ENCODE measurements at regions not wholly inside any gene's neighbourhood (a gene's known extent, or its start where the extent isn't known, plus 50 kb on each side); places are given as distances from the start of the nearest gene placed in this dataset.

DNA sequence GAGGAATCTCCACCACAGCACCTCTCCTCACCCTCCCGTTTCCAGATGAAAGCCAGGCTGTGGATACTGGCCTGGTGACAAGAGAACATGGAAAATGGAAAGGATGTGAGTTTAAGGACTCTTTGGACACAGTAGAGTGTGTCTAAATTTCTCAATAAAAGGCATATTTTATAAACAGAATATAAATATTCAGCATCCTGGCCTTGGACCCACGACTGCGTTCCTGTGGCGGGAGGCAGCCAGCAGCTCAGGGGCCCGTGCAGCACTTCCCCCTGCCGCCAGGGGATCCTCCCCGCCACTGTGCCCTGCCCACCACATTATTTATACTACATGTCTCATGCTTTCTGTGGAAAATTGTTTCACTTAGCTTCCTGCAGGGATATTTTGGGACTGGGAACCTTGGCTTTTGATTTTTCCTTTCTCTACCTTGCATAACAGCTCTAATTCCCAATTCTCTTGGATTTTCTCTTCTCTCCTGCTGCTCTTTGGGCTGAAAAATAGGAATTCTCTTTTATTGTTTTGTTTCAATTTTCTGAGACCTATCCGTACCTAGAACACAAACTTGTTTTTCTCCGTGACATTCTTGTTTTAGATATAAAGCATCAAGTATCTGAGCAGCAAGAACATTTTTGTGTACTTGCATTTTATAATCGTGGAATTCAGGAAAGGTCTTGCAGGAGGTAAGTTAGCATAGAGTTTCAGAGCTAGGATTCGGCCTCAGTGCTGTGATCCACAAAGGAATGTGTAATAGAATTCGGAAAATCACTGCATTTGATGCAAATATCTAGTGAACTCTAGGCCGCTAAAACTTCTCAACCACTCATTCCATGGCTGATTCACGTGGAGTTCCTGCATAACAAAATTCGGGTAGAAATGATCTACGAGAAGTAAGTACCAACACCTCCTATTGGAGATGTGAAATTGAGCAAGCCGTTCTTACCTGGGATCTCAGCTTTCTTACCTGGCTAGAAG is 107.7 kb upstream of the SPATA13 start:
- no peak for DNase-seq

DNA sequence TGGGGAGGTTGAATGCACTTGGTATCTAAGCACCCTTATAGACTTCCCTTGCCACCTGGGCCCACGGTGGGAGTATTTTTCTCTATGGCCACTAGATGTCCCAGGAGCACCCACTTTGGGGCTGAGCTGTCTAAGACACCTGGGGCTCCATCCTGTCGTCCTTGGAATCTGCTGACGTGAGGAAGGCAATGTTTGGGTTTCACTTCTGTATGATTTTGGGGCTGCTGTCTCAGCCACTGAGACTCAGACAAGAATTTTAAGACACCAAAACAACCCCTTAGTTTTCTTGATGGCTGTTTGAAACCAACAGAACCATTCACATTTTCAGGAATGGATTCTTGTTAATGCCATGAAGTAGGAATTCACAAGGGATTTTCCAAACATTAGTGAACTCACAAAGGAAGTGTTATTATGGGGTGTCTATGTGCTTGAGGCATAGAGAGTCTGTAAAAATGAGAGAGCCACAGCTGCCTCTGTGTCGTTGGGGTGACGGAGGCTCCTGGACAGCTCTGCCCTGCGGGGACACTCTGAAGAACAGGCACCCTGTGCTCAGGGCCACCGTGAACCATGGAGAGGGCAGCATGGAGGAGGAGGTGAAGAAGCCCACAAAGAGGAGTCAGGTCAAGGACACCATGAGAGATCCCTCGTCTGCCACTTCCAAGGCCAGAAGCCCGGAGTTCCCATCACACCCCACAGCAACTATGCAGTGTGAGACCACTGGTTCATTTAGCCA is 106.8 kb upstream of the SPATA13 start:
- DNase-seq, result peak; percentile 78

DNA sequence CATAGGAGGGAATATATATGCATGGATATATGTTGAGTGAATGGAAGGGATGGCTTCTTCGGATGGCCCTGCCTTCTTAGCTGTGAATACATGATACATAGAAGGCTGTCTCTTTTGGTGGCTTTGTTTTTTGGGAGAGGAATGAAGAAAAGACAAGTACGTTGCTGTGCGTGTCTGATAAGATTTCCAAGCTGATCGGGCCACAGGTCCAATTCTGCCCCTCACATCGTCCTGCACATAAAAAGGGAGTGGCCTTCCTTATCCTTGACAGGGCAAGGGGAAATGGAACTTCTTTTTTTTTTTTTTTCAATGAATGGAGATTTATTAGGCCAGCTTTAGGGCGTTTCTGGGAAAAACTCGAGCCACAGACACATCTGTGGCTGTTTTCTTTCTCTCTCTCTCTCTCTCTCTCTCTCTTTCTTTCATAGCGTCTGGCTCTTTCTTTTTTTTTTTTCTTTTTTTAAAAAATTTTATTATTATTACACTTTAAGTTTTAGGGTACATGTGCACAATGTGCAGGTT is 103.8 kb upstream of the SPATA13 start:
- DNase-seq, result peak; percentile 75

DNA sequence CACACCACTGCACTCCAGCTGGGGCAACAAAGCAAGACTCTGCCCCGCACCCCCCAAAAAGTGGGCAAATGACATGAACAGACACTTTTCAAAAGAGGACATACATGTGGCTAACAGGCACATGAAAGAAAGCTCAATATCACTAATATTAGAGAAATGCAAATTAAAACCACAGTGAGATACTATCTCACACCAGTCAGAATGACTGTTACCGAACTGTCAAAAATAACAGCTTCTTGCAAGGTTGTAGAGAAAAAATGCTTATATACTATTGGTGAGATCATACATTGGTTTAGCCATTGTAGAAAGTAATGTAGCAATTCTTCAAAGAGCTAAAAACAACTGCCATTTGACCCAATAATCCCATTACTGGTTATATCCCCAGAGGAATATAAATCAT is 99.5 kb upstream of the SPATA13 start:
- no peak for DNase-seq

DNA sequence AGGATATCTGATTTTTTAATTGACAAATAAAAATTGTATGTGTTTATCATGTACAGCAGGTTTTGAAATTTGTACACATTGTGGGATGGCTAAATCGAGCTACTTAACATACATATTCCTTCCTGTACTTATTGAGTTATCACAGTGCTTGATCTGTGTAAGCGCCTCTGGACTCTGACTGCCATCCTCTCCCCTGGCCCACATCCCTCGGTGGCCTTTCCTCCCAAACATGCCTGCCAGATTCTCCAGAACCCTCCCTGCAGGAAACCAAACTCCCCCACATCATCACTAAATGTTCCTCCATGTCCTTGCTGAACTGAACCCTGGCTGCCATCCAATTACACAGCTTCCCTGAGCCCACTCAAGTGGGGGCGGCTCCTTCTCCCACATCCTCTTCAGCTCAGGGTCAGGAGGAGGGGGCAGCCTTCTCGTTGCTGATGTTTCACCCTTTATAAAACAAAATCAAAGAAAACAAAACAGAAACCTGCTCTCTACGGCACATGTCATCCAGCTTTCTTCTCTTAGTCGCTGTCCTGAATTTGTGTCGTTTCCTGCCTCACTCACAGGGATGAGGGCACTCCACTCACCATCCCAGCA is 97.1 kb upstream of the SPATA13 start:
- no peak for DNase-seq

DNA sequence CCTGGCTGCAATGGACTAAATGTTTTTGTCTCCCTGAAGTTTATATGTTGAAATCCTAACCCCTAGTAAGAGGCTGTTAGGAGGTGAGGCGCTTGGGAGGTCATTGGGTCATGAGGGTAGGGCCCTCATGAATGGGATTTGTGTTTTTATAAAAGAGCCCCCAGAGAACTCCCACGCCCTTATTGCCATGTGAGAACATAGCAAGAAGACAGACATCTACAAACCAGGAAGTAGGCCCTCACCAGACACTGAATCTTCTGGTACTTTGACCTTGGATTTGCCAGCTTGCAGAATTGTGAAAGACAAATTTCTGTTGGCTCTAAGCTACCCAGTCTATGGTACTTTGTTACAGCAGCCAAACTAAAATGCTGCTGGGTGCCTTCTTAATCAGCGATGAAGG is 96.1 kb upstream of the SPATA13 start:
- no peak for DNase-seq

DNA sequence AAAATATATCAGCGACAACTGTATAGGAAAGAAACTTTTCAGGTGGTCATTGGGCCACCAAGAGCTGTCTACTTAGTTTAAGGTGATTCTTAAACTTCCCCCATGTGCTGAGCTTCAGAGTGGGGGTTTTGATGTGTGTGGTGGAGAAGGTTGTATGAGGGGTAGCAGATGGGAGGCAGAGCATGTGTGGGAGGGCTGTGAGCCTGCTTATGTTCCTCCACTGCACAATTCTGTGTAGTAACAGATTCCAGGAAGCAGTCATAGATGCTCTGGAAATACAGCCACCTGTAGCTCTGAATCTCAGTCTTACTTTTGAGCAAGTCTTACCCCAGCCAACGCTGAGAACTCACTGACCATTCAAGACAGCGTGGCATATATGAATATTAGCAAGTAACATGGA is 95.3 kb upstream of the SPATA13 start:
- DNase-seq, result no peak

DNA sequence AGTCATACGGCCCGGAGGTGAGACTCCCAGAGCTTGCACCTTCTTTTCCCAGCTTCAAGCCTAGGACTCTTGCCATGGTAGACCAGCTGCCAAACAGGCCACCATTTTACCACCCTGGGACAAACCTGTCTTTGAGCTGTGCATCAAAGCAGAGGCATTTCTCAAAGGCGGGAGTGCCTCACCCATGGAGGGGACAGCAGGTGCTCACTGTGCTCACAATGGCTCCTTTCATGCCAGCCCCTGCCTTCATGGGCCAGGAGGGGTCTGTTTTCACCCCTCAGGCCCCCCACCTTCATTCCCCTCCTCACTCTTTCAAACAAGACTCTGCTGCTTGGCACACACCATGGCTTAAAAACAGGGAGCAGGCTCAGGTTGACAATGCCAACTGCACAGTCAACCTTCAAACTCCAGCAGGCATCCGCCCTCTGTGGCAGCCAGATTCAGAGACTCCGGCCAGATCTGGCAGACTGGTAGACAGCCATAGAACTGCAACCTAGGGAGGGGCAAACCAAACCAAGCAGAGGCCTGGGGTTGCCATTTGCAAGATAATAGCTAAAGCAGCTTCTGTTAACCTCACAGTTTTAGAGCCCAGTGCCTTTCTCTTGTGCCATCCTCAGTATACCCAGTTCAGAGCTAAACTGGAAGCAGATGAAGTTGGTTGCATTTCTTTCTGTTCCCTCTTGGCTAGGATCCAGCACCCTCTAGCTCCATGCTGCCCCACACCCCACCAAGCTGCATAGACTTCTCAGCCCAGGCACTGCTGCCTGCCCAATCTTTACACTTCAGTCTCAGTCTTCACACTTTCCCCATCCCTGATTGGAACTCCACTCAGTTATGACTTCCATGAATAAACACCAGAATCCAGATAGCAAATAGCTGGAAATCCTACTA is 93.9 kb upstream of the SPATA13 start:
- DNase-seq, result no peak

DNA sequence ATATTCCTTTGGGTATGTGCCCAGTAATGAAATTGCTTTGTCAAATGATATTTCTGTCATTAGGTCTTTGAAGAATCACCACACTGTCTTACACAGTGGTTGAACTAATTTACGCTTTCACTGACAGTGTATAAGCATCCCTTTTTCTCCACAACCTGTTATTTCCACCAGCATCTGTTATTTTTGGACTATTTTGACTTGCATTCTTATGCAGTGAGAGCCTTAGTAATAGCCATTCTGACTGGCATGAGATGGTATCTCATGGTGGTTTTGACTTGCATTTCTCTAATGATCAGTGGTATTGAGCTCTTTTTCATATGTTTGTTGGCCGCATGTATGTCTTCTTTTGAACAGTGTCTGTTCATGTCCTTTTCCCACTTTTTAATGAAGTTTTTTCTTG is 92.0 kb upstream of the SPATA13 start:
- DNase-seq, result no peak

DNA sequence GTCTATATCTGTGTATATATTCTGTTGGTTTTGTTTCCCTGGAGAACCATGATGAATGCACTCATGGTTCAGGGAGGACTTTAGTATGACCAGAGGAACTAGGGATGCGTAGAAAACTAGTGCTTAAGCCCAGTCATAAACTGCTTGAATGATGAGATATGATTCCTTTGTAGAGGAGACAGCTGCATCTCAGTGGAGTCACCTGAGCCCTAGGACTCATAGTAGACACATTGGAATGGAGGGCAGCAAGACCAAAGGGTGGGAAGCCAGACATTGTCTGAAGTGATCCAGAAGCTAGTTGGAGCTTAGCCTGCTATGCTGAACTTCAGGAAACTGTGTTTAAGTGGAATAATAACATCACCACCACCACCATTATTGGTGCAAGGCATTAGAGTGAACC is 89.5 kb upstream of the SPATA13 start:
- DNase-seq, result no peak

DNA sequence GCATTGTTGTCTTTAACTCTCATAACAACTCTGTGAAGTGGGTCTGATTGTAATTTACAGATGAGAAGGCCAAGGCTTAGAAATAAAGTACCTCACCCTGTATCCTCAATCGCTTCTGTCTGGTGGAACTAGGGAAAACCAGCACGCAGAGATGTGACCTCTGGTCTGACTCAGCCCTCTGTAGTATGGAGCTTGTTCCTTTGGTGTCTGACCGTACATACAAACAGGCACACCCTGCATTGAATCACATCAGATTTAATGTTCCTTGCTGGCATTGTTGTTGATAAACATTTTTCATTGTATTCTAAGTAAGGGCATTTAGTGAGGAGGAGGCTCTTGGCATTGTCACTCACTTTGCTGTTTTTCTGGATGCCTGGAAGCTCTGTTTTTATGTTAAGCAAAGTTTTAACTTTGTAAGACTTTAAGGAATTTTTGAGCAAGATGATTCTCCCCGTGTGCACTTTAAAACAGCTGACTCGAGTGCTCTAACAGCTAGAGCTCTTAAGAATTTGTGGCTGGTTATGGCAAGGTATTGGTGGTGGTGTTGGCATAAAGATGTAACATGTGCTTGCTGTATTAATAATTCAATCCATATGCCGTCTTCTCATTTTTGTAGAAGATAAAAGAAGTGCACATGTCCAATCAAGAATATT is 89.0 kb upstream of the SPATA13 start:
- DNase-seq, result no peak

DNA sequence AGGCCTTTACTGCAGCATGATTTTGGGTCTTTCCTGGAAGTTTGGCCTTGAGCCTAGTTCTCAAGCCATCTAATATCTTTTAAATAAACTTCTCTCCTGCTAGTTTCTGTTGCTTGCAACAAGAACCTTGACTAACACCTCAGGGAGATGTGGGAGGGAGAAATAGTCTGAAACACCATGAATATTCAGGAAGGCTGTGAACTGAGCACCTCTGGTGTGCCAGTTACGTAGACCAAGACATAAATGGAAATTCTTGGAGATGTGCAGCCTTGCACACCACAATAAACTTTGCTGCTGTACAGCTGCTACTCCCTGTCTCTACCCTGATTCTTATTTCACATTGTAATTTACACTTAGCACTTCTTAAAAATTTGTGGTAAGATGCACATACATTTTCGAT is 86.9 kb upstream of the SPATA13 start:
- no peak for DNase-seq

DNA sequence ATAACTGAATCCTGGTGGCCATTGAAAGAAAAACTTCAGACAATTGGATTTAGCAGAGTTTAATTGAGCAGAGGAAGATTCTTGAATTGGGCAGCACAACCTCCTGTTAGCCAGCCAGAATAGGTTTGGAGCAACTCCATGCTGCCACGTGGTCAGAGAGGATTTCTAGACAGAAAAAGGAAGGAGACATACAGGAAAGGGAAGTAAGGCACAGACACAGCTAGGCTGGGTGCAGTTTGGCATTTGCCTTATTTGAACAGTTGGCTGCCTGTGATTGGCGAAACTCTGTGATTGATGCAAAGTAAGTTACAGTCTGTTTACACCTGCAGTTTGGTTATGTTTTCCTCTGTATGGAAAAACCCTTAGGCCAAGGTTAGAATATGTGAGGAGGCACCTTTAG is 85.8 kb upstream of the SPATA13 start:
- no peak for DNase-seq

DNA sequence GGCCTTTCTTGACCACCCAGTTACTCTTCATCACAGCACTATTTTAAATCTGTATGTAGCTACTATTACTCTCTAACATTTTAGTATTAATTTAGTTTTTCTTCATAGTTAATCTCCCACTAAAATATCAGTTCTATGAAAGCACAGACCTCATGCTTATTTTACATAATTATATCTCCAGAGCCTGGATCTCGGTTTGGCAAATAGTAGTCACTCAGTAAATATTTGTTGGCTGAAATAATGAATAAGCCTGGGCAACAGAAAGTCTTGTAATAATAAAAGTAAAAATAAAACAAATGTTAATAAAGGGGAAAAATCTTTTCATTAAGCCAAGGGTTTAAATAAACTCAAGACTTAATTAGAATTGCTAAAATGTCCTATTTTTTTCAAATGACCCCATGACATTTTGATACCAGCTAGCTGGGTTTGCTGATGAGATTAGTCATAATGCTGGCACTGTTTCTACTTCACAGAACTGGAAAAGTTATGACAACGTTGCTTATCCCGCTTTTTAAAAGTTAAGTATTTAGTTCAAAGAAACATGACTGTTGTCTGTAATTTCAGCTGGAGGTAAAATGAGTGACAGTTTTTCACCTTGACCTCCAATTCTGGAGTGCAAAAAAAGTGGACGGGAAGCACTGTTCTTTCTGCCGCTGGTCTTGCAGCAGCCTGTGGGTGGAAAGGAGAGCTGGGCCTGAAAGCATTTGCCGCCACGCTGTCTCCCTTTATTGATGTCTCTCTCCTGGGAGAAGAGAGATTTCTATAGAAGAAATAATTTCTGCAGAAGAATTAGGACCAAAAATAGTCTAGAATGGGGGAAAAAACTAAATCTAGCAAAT is 85.2 kb upstream of the SPATA13 start:
- no peak for DNase-seq

DNA sequence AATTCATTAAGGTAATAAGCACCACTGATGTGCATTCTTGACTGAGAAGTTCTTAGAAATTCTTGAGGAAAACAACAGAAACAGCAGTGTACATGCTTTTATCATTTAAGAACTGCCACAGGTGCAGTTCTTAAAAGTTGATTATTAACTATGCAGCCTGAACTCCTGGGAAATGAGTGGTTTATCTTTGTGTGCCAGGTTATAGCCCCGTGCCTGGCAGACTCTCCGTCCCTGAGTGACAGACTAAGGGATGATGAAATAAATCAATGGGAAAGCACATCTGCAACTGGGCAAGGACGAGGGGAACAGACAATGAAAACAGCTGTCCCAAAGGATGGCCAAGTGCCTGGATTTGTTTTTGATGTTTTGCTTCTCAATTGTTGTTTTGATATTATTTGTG is 84.4 kb upstream of the SPATA13 start:
- DNase-seq, result peak; percentile 61

DNA sequence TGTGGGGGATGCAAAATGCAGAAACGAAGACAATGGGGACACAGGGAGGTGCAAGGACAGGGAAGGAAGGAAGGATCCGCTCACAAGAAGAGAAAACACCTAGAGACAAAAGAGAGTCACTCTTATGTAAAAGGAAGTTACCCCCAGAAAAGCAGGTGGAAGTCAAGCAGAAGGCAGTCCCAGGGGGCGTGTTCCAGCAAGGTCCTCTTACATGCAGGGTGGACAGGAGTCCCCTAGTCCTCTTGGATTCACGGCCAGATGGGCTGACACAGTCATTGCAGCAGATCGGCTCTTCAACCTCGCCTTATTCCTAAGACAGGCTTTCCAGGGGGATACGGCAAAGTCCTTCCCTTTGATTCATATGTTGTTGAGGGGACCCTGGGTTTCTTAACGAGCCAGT is 83.9 kb upstream of the SPATA13 start:
- DNase-seq, result no peak

DNA sequence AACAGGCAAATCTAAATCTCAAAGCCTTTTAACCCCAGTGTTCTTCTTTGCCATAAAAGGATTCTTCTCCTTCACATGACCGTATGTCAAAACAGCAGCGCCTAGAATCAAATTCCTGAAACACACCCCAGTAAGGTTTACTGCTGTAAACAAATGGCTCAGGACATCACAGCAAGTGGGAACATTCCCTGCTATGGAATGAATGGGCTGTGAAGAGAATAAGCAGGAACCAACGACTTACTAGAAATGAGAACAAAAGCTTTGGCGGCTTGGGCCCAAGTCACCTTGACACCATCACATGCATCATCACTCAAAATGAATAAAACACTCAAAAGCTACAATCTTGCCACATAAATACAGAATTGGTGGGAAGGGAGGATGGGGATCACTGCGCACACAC is 80.4 kb upstream of the SPATA13 start:
- DNase-seq, result no peak

DNA sequence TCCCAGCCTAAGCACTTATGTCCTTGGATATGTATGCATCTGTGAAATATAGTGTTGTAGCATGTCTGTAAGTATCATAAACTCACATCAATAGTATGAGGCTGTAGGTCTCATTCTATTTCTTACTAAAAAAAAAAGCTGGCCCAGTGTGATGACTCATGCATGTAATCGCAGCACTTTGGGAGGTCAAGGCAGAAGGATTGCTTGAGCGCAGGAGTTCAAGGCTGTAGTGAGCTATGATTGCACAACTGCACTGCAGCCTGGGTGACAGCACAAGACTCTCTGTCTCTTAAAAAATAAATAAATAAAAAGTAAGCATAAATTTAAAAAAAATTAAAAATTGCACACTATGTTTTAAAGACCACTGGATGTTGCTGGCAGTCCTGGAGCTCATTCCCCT is 79.1 kb upstream of the SPATA13 start:
- no peak for DNase-seq

DNA sequence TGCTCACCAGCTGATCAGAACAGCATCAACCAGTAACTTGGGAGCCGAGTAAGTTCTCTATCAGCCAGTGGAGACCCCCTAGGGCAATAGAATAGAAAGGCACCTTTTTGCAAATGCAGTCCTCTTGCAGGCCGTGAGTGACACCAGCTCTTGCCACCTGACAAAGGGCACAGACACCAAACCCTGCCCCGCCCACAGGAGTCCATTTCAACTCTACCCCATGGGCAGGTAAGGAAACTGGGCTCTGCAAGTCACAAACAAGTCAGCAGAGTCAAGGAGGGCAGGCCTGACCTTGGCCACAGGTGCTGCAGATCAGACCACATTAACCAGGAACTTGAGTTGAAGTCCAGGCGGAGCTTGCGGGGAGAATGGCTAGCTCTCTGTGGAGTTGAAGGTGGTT is 77.4 kb upstream of the SPATA13 start:
- DNase-seq, result no peak

DNA sequence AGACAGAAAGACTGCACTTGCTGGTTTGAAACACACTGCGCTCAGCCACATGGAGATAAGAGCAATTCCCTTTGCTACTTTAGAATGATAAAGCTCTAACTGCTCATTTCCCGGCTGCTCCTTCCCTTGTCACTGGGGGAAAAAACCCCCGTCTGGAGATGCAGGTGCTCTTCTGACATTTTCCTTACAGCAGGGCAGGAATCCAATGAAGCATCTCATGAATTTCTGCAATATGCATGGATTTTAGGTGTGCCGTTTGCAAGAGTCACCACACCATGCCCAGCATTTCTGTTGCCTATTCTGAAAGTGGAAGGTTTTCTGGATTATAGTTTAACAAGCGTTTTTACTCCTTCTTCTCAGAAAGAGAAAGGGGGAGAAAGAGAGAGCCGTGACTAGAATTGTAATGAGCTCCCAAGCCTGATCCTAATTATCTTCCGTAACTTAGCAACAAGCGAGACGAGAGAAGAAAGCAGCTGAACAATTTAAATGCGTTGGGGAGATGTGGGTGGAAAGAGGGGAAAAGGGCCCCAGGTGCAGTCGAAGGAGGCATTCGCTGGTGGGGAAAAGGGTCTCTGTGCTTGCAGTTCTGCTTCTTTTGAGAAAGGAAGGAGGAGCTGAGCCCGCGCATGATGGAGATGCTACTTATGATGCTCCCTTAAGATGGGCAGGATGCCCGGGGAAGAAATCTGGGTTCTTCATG is 76.6 kb upstream of the SPATA13 start:
- DNase-seq, result no peak

Measured in hematopoietic multipotent progenitor cell treated with erythropoietin and hydrocortisone succinate and interleukin-3 and kit ligand, for 8 days (in vitro differentiated cells).